Breast epithelium (tissue), 3 donors: ENCODE measurements at regions not wholly inside any gene's neighbourhood (a gene's known extent, or its start where the extent isn't known, plus 50 kb on each side); places are given as distances from the start of the nearest gene placed in this dataset.

Experiments used
- POLR2AphosphoS5 ChIP-seq, 3 donors: sonication (generic); formaldehyde crosslinking; IDR thresholded peaks; one replicate each; pipeline ENCODE4 v1.6.1; 2017; ENCODE audit warnings: antibody characterized with exemption in 3 of 3
- TF ChIP-seq, protein P1 (sequence below), 3 donors: fragments of 450-650 bp; IDR thresholded peaks; one replicate each; pipeline ENCODE4 v1.5.1; 2016 to 2017; ENCODE audit warnings: antibody characterized with exemption in 3 of 3, mild to moderate bottlenecking in 3 of 3, moderate library complexity in 3 of 3

DNA sequence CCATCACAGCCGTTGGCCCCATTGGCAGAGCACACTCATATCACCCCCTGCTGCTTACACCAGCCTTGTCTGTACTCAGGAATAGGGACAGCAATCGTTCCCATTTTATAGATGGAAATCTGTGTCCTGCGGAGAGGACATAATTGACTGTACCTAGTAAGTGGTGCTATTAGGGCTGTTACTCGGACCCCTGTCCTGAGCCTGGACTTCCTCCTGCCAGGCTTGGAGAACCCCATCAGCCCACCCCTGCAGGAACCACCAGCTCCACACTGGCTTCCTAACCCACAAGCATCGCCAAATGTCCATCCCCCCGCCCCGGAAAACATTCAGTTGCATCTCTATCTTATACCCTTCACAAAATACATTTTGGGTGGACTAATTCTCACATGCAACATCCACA is 139.8 kb upstream of the RET start:
- TF ChIP-seq POLR2AphosphoS5 (IDR thresholded peaks at IDR 0.05), result no peak
- TF ChIP-seq, protein P1, sequence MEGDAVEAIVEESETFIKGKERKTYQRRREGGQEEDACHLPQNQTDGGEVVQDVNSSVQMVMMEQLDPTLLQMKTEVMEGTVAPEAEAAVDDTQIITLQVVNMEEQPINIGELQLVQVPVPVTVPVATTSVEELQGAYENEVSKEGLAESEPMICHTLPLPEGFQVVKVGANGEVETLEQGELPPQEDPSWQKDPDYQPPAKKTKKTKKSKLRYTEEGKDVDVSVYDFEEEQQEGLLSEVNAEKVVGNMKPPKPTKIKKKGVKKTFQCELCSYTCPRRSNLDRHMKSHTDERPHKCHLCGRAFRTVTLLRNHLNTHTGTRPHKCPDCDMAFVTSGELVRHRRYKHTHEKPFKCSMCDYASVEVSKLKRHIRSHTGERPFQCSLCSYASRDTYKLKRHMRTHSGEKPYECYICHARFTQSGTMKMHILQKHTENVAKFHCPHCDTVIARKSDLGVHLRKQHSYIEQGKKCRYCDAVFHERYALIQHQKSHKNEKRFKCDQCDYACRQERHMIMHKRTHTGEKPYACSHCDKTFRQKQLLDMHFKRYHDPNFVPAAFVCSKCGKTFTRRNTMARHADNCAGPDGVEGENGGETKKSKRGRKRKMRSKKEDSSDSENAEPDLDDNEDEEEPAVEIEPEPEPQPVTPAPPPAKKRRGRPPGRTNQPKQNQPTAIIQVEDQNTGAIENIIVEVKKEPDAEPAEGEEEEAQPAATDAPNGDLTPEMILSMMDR (IDR thresholded peaks at IDR 0.05), result no peak
